ENCODE measurements at regions not wholly inside any gene's neighbourhood (a gene's known extent, or its start where the extent isn't known, plus 50 kb on each side); places are given as distances from the start of the nearest gene placed in this dataset.

- DNase-seq: no peak
Observed at GRCh38 chr2:226274143-226274542, 525.5 kb downstream of the IRS1 start.

DNA sequence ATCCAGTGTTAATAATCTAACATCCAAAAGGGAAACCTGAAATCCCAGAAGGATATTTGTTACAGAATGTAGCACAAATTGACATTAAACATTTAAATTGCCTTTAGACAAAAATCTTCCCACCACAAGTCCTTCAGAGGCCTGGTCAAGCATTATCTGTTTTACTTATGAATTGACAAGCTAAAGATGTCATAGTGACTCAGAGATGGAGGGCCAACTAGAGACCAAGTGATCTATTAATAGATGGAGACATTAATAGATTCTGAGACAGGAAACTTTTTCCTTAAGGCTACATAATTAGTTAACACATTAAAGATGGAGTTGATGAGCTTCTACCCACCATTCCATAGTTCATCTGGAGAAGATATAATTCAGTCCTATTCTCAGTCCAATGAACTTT lies 526.2 kb downstream of the IRS1 start:
- DNase-seq: no peak

DNA sequence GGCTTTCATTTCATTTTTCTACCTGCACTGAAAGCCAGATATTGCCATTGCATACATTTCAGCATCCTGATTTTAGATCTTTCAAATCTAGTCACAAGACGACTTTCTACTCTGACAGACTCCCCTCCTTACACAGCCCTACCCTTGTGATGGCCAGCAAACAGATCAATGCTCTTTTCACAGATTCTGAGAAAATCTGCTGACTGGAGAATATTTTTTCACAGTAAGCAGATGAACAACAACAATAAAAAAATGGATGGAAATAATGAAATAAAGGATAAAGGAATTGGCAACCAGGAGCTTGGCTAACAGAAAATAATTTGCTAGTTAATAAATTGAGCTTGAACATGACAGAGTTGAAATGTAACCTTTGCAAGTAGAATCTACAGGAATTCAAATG lies 527.2 kb downstream of the IRS1 start:
- no peak for DNase-seq

DNA sequence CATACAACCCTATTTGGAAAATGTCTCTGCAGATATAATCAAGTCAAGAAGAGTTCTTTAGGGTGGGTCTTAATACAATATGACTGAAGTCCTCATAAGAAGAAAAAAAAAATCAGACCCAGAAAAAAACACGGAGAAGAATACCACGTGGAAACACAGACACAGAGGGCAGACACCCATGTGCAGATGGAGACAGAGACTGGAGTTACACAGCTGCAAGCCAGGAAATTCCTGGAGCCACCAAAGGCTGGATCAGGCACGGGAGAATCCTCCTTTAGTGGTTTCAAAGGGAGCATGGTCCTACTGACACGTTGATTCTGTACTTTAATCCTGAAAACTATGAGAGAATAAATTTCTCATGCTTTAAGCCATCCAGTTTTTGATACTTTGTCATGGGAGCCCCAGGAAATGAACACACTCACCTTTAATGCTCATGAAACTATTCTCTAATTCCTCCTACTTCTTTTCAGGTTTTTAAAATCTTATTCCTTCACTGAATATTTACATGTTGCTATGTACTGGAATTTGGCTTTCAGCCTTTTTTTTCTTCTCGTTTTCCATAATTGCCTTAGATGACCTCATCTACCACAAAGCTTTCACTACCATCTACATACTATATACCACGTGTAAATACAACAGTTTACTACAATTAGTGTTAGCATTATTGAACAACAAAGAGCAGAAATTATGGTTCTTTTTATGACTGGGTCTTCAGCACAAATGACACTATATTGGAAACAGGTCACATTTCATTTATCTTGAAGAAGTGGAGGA lies 529.1 kb downstream of the IRS1 start:
- no peak for DNase-seq

DNA sequence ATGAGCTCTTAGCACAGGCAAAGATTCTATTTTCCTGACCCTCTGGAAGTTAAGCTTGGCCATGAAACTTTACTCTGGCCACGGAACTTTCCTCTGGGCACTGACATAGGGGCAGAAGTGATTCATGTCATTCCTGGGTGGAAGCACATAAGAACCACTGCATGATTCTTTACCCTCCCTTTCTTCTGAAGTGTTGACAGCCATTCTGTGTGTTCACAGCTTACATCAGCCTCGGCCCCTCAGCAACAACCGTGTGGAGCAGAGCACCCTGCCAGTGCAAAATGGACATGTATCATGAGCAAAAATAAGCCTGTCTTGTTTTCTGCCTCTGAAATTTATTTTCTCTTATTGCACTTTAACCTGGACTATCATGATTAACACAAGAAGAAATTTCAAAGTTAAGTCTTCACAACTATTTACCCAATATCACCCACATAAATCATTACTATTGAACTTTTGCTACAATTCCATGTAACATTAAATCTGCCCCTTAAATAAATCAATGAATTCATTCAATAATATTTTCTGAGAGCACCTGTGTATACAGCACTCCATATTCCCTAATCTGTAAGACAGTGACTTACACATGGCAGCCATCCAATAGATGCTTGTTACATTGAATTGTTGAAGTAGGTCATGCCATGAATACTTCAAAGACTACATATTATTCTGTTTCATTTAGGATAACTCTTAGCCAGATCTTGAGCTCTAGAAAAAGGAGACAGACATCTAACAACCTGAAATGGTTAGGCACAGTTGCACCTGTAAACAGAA lies 531.9 kb downstream of the IRS1 start:
- no peak for DNase-seq

DNA sequence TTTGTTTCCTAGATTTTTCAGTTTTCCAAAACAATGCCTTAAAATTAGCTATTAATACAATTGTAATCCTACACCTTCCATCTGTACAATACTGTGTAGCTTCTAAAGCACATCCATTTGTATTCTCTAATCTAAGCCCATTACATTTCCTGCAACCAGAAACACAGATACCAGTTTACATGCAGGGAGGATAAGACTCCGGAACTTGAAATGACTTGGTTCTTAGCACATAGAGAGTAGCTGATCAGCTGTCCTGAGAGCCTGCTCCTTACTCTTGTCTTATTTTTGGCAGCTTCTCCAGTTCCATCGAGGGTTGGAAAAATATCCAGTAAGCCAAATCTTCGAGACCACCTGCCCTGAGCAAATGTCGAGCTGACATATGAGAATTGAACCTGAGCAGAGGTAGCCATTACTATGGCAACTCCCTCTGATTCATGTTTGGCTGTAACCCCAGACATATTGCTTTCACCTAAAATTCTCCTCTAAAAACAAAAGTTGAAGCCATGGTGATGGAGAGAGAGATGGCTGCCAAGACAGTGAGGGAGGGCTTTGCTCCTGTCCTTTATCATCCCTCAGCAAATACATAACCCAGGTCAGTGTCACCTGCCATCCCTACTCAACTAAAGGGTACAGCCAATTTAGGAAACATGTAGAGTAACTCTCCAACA lies 542.8 kb downstream of the IRS1 start:
- peak; percentile 20 for DNase-seq

DNA sequence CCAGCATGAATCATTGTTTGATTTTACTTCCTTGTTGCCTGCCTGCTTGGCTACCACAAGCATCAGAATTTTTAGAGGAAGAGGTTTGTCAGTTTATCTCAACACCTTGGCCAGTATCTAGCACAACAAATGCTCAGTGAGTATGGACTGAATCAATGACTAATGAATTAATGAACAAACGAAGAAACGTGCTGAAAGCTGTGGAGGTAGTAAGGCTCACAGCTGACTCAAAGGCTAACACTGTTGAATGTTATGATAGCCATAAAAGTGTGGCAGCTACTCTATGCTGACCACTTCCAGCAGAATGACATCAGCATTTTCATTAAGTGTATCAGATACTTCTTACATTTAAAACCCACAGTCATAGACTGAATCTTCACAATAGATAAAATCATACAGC lies 543.4 kb downstream of the IRS1 start:
- no peak for DNase-seq

GRCh38 chr2:226251661-226252060 lies 548.0 kb downstream of the IRS1 start:
- no peak for DNase-seq

- DNase-seq: no peak
Observed at GRCh38 chr2:226247289-226248275, 552.0 kb downstream of the IRS1 start.

GRCh38 chr2:226234187-226234586 lies 565.4 kb downstream of the IRS1 start:
- no peak for DNase-seq

GRCh38 chr2:226233388-226233787 lies 566.2 kb downstream of the IRS1 start:
- no peak for DNase-seq

- DNase-seq: no peak
Observed at GRCh38 chr2:226228080-226228479, 571.5 kb downstream of the IRS1 start.

DNA sequence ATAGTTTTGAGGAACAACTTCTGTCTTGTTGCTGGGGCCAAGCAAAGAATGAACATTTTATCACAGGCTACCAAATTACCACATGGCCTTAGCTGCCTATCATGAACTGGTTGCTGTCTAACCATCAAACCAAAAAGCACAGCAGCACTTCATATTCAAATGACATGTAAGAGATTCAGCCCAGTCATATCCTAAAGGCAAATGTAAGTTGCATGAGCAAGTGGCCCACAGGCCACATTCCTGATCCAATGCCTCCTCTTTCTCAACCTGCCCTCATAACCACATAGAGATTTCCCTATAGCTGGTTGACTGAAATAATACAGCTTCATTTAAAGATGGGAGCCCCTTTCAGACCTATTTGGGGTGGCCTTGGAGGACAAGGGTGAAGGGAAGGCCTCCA lies 572.3 kb downstream of the IRS1 start:
- no peak for DNase-seq

- no peak for DNase-seq
Observed at GRCh38 chr2:226223704-226224103, 575.9 kb downstream of the IRS1 start.

- DNase-seq: no peak
Observed at GRCh38 chr2:226220511-226220910, 579.1 kb downstream of the IRS1 start.

DNA sequence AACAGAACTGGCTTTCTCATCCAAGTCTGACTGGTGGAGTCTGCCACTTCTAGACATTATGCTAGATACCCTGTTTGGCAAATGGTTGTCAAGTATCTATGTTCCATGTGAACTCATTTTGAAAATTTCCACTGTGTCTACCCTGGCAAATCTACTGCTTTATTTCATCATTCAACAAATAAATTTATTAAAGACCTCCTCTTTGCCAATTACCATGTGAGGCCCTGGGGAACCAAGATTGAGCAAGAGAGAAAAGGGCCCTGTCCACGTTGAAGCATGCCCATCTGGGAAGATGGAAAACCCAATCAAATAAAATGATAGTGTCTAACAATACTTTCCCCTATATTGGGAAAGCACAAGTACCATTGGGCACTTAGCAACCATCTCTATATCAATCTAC lies 582.4 kb downstream of the IRS1 start:
- DNase-seq: no peak

- no peak for DNase-seq
Observed at GRCh38 chr2:226216575-226216974, 583.0 kb downstream of the IRS1 start.

DNA sequence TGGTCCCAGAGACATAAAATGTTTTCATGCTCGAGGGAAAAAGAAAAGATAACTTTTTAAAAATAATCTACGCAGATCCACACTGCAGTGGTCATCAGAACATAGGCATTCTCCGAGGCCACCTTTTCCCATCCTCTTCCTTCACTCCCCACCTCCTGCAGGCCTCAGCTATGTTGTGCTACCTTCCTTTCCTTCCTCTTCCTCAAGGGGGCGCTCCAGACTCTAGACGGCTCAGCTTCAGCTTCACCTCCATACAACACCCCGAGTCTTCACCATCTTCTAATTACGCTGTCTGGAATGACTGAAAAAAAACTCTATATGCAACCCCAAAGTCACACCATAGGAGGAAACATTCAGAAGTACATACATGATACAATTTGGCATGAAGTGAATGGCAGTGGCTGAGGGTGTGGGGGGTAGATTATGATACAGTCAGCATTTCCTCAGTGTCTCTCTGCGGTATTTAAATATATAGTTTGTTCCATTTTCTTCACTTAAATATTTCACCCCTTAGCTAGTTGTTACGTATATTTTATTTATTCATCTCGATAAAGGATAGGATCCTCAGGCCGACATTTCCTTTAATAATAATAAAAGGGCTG lies 583.6 kb downstream of the IRS1 start:
- peak; percentile 14 for DNase-seq

GRCh38 chr2:226213717-226214116 lies 585.9 kb downstream of the IRS1 start:
- no peak for DNase-seq

GRCh38 chr2:226211439-226211838 lies 588.2 kb downstream of the IRS1 start:
- DNase-seq: peak; percentile 66

DNA sequence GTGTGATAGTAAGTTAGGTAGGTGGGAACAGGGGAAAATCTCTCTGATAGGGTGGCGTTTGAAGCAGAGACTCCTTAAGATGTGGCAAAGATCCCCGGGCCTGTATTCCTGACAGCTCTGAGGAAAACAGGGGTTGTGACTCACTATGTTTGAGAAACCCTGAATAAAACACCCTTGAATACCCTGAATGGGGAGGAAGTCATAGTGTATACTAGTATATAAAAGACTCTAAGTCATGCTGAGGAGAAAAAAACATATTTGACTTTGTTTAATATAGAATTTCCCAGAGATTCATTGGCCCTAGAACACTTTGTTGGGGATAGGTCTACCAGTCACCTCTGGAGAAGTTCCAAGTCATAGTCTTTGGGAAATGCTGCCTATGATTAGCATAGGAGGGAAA lies 590.9 kb downstream of the IRS1 start:
- DNase-seq: no peak

Measured in muscle of arm (tissue), 1 donor.